ENCODE measurements at regions not wholly inside any gene's neighbourhood (a gene's known extent, or its start where the extent isn't known, plus 50 kb on each side); places are given as distances from the start of the nearest gene placed in this dataset.

DNA sequence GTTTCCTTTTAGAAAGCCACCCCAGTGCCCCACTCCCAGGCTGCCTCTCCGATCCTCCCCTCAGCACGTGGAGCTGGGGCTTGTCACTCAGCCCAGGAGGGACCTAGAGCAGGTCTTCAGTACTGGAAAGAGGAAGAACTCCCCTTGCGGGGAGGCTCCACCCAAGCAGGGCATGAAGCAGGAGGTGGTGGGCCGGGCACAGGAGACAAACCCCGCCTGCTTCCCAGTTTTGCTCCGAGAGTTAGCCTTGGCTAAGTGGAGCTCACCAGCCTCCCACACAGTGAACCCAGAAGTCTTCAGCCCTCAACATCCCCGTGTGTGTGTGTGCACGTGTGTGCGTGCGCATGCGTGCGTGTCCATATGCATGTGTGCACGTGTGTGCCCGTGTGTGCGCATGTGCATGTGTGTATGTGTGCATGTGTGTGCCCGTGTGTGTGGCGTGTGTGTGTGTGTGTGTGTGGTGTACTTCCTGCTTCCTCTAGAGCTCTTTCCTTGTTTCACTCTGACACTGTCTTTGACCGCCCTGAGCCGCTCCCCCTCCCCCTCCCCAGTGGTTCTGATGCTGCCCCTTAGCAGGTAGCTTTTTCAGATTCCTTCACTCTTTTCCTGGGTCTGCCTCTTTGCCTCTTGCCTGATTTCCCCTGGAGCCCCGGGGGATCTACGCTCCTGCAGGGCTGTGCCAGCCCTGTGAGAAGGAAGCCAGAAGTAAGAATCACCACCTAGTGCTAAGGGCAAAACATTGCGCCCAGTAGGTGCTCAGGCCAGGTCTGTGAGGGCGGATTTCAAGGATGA lies 239.8 kb downstream of the CDC5L start:
- Histone ChIP-seq H3K4me3 (no peak overlapping the region), H3K36me3 (no peaks in the 10 kb centered on the region), H3K27me3 (no peaks in the 10 kb centered on the region), H3K4me1 (no peaks in the 10 kb centered on the region), H3K27ac (no peak overlapping the region), H3K9me3 (no peaks in the 10 kb centered on the region)
- DNase-seq (ENCODE audit: extremely low spot score in 2 of 2), result no peak
- TF ChIP-seq POLR2AphosphoS5 (IDR thresholded peaks at IDR 0.05; ENCODE audit: insufficient read depth in 1 of 2, low read depth in 1 of 2) (no peak), POLR2A (IDR thresholded peaks at IDR 0.05) (no peak)
- TF ChIP-seq, protein P1, sequence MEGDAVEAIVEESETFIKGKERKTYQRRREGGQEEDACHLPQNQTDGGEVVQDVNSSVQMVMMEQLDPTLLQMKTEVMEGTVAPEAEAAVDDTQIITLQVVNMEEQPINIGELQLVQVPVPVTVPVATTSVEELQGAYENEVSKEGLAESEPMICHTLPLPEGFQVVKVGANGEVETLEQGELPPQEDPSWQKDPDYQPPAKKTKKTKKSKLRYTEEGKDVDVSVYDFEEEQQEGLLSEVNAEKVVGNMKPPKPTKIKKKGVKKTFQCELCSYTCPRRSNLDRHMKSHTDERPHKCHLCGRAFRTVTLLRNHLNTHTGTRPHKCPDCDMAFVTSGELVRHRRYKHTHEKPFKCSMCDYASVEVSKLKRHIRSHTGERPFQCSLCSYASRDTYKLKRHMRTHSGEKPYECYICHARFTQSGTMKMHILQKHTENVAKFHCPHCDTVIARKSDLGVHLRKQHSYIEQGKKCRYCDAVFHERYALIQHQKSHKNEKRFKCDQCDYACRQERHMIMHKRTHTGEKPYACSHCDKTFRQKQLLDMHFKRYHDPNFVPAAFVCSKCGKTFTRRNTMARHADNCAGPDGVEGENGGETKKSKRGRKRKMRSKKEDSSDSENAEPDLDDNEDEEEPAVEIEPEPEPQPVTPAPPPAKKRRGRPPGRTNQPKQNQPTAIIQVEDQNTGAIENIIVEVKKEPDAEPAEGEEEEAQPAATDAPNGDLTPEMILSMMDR (IDR thresholded peaks at IDR 0.05), result no peak
- intact Hi-C loops (cut with DNase I), result no loop called here

DNA sequence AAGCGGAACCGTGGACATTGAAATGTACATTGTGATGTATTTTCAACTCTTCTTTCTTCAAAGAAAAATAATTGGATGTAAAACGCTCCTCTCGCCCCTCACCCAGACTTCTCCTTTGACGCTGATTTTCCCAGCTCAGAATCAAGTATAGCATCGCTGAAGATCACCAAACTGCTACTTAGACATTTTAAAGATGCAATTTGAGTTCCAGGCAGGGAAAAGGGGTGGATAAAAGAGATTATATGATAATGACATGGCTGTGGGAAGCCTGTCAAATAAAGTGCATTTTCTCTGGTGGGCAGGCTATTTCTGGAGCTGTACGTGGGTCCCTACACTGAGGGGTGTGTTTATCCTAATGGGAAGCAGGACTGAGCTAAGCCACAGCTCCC lies 240.4 kb downstream of the CDC5L start:
- no peak overlapping the region for H3K27ac ChIP-seq
- no peaks in the 10 kb centered on the region for H3K9me3 ChIP-seq
- H3K27me3 ChIP-seq, result no peaks in the 10 kb centered on the region
- H3K4me1 ChIP-seq, result no peaks in the 10 kb centered on the region
- H3K4me3 ChIP-seq, result no peak overlapping the region
- no peak for TF ChIP-seq POLR2AphosphoS5 (IDR thresholded peaks at IDR 0.05; ENCODE audit: insufficient read depth in 1 of 2, low read depth in 1 of 2)
- no peak for TF ChIP-seq POLR2A (IDR thresholded peaks at IDR 0.05)
- TF ChIP-seq, protein P1 (IDR thresholded peaks at IDR 0.05), result no peak
- intact Hi-C loops (cut with DNase I), result no loop called here
- H3K36me3 ChIP-seq, result no peaks in the 10 kb centered on the region
- DNase-seq (ENCODE audit: extremely low spot score in 2 of 2), result no peak

DNA sequence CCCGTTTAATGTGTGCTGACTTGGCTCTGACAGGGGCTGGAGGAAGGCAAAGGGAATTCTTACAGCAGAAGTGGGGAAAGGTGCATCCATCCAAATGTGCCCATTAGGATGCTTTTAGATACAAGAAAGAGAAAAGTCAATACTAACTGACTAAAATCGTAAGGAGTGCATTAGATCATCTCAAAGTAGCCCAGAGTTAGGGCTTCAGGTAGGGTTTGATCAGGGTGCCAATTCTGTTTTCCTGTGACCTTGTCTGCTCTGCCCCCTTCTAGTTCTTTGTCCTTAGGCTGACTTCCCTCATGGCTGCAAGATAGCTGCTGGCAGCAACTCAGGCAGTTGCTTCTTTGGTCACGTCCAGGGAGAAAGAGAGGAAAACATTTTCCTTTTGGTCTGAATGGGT lies 240.8 kb downstream of the CDC5L start:
- H3K4me1 ChIP-seq, result no peaks in the 10 kb centered on the region
- no peaks in the 10 kb centered on the region for H3K9me3 ChIP-seq
- no peaks in the 10 kb centered on the region for H3K36me3 ChIP-seq
- TF ChIP-seq POLR2A (IDR thresholded peaks at IDR 0.05) (no peak), POLR2AphosphoS5 (IDR thresholded peaks at IDR 0.05; ENCODE audit: insufficient read depth in 1 of 2, low read depth in 1 of 2) (no peak)
- TF ChIP-seq, protein P1 (IDR thresholded peaks at IDR 0.05), result no peak
- no peak overlapping the region for H3K27ac ChIP-seq
- no peak for DNase-seq (ENCODE audit: extremely low spot score in 2 of 2)
- intact Hi-C loops (cut with DNase I), result no loop called here
- H3K4me3 ChIP-seq, result no peak overlapping the region
- no peaks in the 10 kb centered on the region for H3K27me3 ChIP-seq

DNA sequence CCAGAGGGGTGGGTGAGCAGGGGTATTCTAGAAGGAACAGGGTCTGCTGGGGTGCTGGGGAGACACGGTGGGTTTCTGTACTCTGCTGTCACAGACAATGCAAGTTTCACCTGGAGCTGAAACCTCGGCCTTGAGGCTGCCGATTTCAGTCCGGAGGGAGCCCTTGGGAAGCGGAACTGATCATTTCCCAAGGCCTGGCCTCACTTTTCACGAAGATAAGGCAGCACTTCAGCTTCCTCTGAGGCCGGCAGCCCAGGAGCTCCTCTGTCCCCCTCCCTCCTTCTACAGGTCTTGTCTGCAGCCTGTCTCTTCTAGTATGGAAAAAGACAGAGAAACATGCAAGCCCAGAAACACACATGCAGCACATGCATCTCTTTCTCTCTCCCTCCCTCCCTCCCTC lies 242.1 kb downstream of the CDC5L start:
- TF ChIP-seq POLR2A (IDR thresholded peaks at IDR 0.05) (no peak), POLR2AphosphoS5 (IDR thresholded peaks at IDR 0.05; ENCODE audit: insufficient read depth in 1 of 2, low read depth in 1 of 2) (no peak)
- TF ChIP-seq, protein P1 (IDR thresholded peaks at IDR 0.05), result no peak

More for the DNA sequence above, 242.1 kb downstream of the CDC5L start:
- intact Hi-C loops (cut with DNase I), result no loop called here
- no peaks in the 10 kb centered on the region for H3K4me1 ChIP-seq
- no peak overlapping the region for H3K4me3 ChIP-seq
- DNase-seq (ENCODE audit: extremely low spot score in 2 of 2), result no peak
- no peak overlapping the region for H3K27ac ChIP-seq
- H3K27me3 ChIP-seq, result no peaks in the 10 kb centered on the region
- H3K36me3 ChIP-seq, result no peaks in the 10 kb centered on the region
- no peaks in the 10 kb centered on the region for H3K9me3 ChIP-seq

Measured in vagina (tissue), 2 donors.